Panc1 (cell line): ENCODE measurements at regions not wholly inside any gene's neighbourhood (a gene's known extent, or its start where the extent isn't known, plus 50 kb on each side); places are given as distances from the start of the nearest gene placed in this dataset.

ENCODE experiments used
- ATAC-seq: fragments of 200-7000 bp; cut with Tn5 transposase; 2 replicates; pipeline ENCODE4 v1.9.1; 2020; ENCODE audit warnings: mild to moderate bottlenecking, moderate library complexity
- BruUV-seq: library from RNA; stranded (reverse); fragments of 400-500 nt; replicated peaks from 2 replicates; lab custom pipeline; 2021; lab: Mats Ljungman, UMichigan
- CTCF ChIA-PET: fragments of 300-600 bp; sonication (Branson Sonifier 250); formaldehyde crosslinking; loops from one replicate; lab custom pipeline; 2022; ENCODE audit warnings: antibody characterized with exemption; lab: Charles Lee
- POLR2A ChIA-PET: fragments of 300-600 bp; sonication (Branson Sonifier 250); formaldehyde crosslinking; loops from one replicate; lab custom pipeline; 2022; ENCODE audit warnings: antibody characterized with exemption; lab: Charles Lee
- DNase-seq: peaks from one replicate; pipeline ENCODE4 v3.0.0-alpha.2; 2010; ENCODE audit warnings: low read depth, low spot score
- H3K27ac ChIP-seq: 2 replicates; pipeline ENCODE4 v1.5.1; 2011; ENCODE audit warnings: mild to moderate bottlenecking, low read length, inconsistent platforms
- H3K27me3 ChIP-seq: fragments of 200-500 bp; sonication (Bioruptor generic); 2 replicates; pipeline ENCODE4 v1.6.0; 2014; ENCODE audit warnings: low read length, inconsistent platforms; ENCODE audit not compliant: control insufficient read depth, insufficient read depth
- H3K36me3 ChIP-seq: fragments of 200-500 bp; sonication (Bioruptor generic); 2 replicates; pipeline ENCODE4 v1.5.1; 2014; ENCODE audit warnings: inconsistent platforms, mild to moderate bottlenecking, low read length, moderate library complexity; ENCODE audit not compliant: control insufficient read depth, insufficient read depth
- H3K4me1 ChIP-seq: 2 replicates; pipeline ENCODE4 v1.5.1; 2011; ENCODE audit warnings: inconsistent platforms, mild to moderate bottlenecking, low read length, moderate library complexity; ENCODE audit not compliant: control insufficient read depth, insufficient read depth
- H3K4me3 ChIP-seq, 2 experiments: 2 replicates each; pipeline ENCODE4 v1.5.1; 2011 to 2012; ENCODE audit warnings: low read depth in 2 of 2, low read length in 2 of 2, mild to moderate bottlenecking in 2 of 2, inconsistent platforms in 1 of 2, moderate library complexity in 1 of 2
- H3K9me3 ChIP-seq: fragments of 200-500 bp; sonication (Bioruptor generic); 2 replicates; pipeline ENCODE4 v1.5.1; 2014; ENCODE audit warnings: low read depth, mild to moderate bottlenecking, inconsistent platforms, low read length, moderate library complexity; ENCODE audit not compliant: control insufficient read depth, insufficient read depth
- CTCF ChIP-seq: fragments of 450-650 bp; IDR thresholded peaks from 2 replicates; pipeline ENCODE4 v1.5.1; 2017; ENCODE audit warnings: mild to moderate bottlenecking
- POLR2AphosphoS5 ChIP-seq: IDR thresholded peaks from 2 replicates; pipeline ENCODE4 v1.6.1; 2012; ENCODE audit warnings: mild to moderate bottlenecking, low read depth, low read length, moderate library complexity
- REST ChIP-seq, 2 experiments: IDR thresholded peaks; 2 replicates each; pipeline ENCODE4 v1.6.1; 2011 to 2012; ENCODE audit warnings: low read depth in 2 of 2, control low read depth in 1 of 2, low read length in 1 of 2, mild to moderate bottlenecking in 1 of 2, moderate library complexity in 1 of 2; ENCODE audit not compliant: insufficient read depth in 1 of 2
- SIN3A ChIP-seq: IDR thresholded peaks from 2 replicates; pipeline ENCODE4 v1.6.1; 2012; ENCODE audit warnings: low read depth, mild to moderate bottlenecking, low read length, moderate library complexity, borderline replicate concordance; ENCODE audit not compliant: insufficient read depth
- TCF7L2 ChIP-seq: IDR thresholded peaks from 2 replicates; pipeline ENCODE4 v1.6.1; 2011; ENCODE audit warnings: mild to moderate bottlenecking, low read depth, low read length, inconsistent platforms
- in situ Hi-C: cut with HindIII; loops from 2 replicates; pipeline ENCODE4 v1.10.0; 2016; ENCODE audit warnings: low sequenced_read_pairs, low pct_unique_long_range_greater_than_20kb
- intact Hi-C: fragments of 100-400 bp; cut with micrococcal nuclease; formaldehyde crosslinking; loops from one replicate; pipeline ENCODE4 v1.10.0; 2022; ENCODE audit not compliant: unreplicated experiment

- no peaks in the 10 kb centered on the region for H3K27me3 ChIP-seq
- no TSS peak for BruUV-seq
- H3K36me3 ChIP-seq = no peaks in the 10 kb centered on the region
- no peak for ATAC-seq
- ChIA-PET POLR2A (no interaction called here), CTCF (interaction anchor here (0.7 kb wide), 1 partner anchor 358 kb away, joined by 4 read pairs; no protein-coding TSS in a partner anchor)
- no peak overlapping the region for H3K4me3 ChIP-seq
- intact Hi-C loops = no loop called here
- no peak for TF ChIP-seq POLR2AphosphoS5
- TF ChIP-seq REST (IDR thresholded peaks at IDR 0.05; ENCODE audit: insufficient read depth in 1 of 2, low read depth in 2 of 2, low read length in 1 of 2) = no peak
- no peak for TF ChIP-seq TCF7L2
- no peak for TF ChIP-seq CTCF
- TF ChIP-seq SIN3A = no peak
- no peak overlapping the region for H3K27ac ChIP-seq
- no peak for DNase-seq
- in situ Hi-C loops = no loop called here
- H3K9me3 ChIP-seq = no peaks in the 10 kb centered on the region
- no peaks in the 10 kb centered on the region for H3K4me1 ChIP-seq
Observed at GRCh38 chr12:14207905-14208551, 157.5 kb upstream of the ATF7IP start.

GRCh38 chr12:14211947-14212387, 153.5 kb upstream of the ATF7IP start:
- Histone ChIP-seq H3K27ac (no peak overlapping the region), H3K4me1 (no peaks in the 10 kb centered on the region), H3K9me3 (no peaks in the 10 kb centered on the region), H3K27me3 (no peaks in the 10 kb centered on the region), H3K36me3 (no peaks in the 10 kb centered on the region), H3K4me3 (no peak overlapping the region)
- TF ChIP-seq SIN3A (no peak), POLR2AphosphoS5 (no peak), CTCF (no peak), REST (IDR thresholded peaks at IDR 0.05; ENCODE audit: insufficient read depth in 1 of 2, low read depth in 2 of 2, low read length in 1 of 2) (no peak), TCF7L2 (no peak)
- CTCF ChIA-PET = no interaction called here
- in situ Hi-C loops (no loop called here), intact Hi-C loops (no loop called here)
- no peak for ATAC-seq
- DNase-seq = no peak
- POLR2A ChIA-PET = no interaction called here
- no TSS peak for BruUV-seq
